Astrocyte of the spinal cord (primary cell): ENCODE measurements at regions not wholly inside any gene's neighbourhood (a gene's known extent, or its start where the extent isn't known, plus 50 kb on each side); places are given as distances from the start of the nearest gene placed in this dataset.

Experiments used
- DNase-seq: peaks from one replicate; pipeline ENCODE4 v3.0.0; 2011; ENCODE audit warnings: low read depth, low spot score
- H3K4me3 ChIP-seq: 2 replicates; pipeline ENCODE4 v1.5.1; 2011; ENCODE audit warnings: low read depth, mild to moderate bottlenecking, low read length, moderate library complexity
- in situ Hi-C: cut with HindIII; loops from 2 replicates; pipeline ENCODE4 v1.10.0; 2017; ENCODE audit warnings: low sequenced_read_pairs
- TF ChIP-seq, protein P1 (sequence below): IDR thresholded peaks from 2 replicates; pipeline ENCODE4 v1.5.1; 2012; ENCODE audit warnings: low read depth, mild to moderate bottlenecking, low read length, inconsistent platforms

DNA sequence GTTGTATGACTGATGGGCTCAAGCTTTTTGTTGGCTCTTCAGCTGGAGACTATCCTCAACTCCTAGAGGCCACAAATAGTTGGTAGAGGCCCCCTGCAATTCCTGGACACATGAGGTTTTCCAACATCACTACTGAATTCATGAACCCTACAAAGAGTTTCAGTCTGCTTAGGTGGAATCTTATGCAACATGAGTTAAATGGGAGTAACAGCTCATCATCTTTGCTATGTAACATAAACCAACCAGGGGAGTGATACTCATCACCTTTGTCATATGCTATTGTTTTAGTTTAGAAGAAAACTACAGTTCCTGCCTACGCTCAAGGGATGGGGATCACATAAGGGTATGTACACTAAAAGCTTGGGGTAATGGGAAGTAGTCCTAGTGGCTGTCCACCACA is 729.4 kb downstream of the SORCS1 start:
- in situ Hi-C loops, result no loop called here
- no peak for DNase-seq
- no peak overlapping the region for H3K4me3 ChIP-seq
- TF ChIP-seq, protein P1, sequence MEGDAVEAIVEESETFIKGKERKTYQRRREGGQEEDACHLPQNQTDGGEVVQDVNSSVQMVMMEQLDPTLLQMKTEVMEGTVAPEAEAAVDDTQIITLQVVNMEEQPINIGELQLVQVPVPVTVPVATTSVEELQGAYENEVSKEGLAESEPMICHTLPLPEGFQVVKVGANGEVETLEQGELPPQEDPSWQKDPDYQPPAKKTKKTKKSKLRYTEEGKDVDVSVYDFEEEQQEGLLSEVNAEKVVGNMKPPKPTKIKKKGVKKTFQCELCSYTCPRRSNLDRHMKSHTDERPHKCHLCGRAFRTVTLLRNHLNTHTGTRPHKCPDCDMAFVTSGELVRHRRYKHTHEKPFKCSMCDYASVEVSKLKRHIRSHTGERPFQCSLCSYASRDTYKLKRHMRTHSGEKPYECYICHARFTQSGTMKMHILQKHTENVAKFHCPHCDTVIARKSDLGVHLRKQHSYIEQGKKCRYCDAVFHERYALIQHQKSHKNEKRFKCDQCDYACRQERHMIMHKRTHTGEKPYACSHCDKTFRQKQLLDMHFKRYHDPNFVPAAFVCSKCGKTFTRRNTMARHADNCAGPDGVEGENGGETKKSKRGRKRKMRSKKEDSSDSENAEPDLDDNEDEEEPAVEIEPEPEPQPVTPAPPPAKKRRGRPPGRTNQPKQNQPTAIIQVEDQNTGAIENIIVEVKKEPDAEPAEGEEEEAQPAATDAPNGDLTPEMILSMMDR, result no peak

DNA sequence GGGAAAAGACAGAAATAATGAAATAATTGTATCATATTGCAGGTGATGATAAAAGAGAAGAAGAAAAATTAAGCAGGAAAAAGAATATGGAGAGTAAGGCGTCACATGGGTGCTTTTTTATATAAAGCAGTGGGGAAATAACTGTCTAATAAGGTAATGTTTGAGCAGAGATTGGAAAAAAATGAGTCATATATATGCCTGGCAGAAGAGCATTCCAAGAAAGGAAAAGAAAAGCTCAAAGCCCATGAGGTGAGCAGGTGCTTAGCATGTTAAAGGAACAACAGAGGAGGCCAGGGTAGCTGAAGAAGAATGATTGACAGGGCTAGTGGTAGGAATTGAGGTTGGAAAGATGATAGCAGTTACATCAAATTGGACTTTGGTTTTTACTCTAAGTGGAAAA is 739.5 kb downstream of the SORCS1 start:
- in situ Hi-C loops, result no loop called here
- no peak overlapping the region for H3K4me3 ChIP-seq
- TF ChIP-seq, protein P1, result no peak
- DNase-seq, result peak; percentile 45

DNA sequence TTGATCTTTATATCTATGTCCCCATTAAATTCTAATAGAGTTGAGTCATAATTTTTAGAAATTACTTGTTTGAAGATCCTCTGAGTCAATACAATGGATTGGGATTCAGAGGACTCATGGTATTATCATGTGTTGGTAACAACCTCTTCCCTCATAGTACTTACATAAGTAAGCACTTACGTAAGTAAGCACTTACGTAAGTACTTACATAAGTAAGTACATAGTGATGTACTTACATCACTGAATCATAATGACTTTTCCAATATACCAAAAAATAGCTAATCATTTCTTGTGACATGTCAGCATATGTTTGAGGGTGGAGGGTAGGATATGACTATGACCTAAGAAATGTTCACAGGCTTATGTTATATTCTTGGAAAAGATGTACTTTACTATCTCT is 740.5 kb downstream of the SORCS1 start:
- H3K4me3 ChIP-seq, result no peak overlapping the region
- TF ChIP-seq, protein P1, result no peak
- peak; percentile 85 for DNase-seq
- in situ Hi-C loops, result no loop called here

DNA sequence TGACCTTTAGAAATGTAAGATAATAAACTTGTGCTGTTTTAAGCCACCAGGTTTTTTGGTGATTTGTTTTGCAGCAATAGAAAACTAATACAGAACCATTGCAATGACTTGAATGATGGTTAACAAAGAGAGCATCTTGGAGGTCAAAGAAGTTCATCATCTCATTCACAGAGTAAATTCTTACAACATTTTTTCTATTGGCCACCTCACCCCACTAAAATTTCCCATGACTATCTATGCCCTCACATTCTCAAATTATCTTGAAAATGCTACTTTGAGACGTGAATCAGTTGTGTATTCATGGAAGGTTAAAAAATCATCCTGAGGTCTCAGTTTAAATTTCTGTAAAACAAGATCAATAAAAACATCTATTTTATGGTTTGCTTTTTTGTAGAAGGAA is 754.2 kb downstream of the SORCS1 start:
- in situ Hi-C loops, result no loop called here
- no peak for DNase-seq
- H3K4me3 ChIP-seq, result no peak overlapping the region
- TF ChIP-seq, protein P1, result no peak

DNA sequence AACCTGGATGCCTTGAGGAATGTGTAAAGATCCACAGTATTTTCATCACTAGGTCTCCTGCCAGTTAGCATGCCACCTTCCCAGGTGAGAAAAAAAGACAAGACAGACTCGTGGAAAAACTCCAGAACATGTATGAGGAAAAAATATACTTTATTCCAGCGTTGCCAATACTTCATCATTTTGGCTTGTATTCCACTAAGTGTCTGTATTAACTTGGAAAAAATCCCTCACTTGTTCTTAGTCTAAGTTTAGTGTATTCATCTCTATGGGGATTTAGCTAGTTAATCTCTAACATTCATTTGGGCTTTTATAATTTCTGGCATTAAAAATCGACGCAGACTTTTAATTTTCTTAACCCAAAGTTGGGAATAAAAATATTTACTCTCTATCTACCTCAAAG is 759.4 kb downstream of the SORCS1 start:
- TF ChIP-seq, protein P1, result no peak
- DNase-seq, result no peak
- no peak overlapping the region for H3K4me3 ChIP-seq
- in situ Hi-C loops, result no loop called here

DNA sequence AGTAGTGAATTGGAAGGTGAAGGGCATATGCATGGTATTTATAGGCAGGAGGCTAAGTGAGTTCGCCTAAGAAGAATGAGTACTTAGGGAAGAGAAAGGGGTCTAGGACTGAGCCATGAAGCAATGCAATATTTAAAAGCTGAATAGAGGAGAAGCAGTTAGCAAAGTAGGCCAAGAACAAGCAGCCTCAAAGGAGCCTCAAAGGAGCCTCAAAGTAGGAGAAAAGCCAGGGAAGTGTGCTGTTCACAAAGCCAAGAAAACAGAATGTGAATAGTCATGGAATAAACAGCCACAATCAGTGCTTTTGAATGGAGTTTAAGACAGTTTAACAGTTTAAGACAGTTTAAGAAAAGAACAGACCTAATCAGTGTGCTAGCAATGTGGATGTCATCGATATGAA is 762.0 kb downstream of the SORCS1 start:
- no peak for DNase-seq
- TF ChIP-seq, protein P1, result no peak
- in situ Hi-C loops, result no loop called here
- H3K4me3 ChIP-seq, result no peak overlapping the region

DNA sequence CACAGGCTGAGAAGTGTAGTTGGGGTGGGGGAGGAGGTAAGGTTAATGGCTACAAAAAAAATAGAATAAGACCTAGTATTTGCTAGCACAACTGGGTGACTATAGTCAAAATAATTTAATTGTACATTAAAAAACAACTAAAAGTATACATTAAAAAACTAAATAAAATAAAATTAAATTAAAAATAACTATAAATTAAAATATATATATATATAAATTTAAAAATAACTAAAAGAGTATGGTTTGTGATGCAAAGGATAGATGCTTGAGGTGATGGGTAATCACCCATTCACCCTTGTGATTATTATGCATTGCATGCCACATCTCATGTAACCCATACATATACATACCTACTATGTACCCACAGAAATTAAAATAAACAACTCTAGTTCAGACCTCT is 762.5 kb downstream of the SORCS1 start:
- DNase-seq, result no peak
- H3K4me3 ChIP-seq, result no peak overlapping the region
- TF ChIP-seq, protein P1, result no peak
- in situ Hi-C loops, result no loop called here
